COLO668 (cell line): ENCODE measurements at regions not wholly inside any gene's neighbourhood (a gene's known extent, or its start where the extent isn't known, plus 50 kb on each side); places are given as distances from the start of the nearest gene placed in this dataset.
"Not testable (repeated sequence)": the region's sequence is repeated elsewhere in the genome, so short reads cannot be mapped to it uniquely, and the experiment has no call there.

Experiments used
- DNase-seq: peaks from one replicate; lab custom pipeline; 2025; ENCODE audit not compliant: unreplicated experiment; lab: John Stamatoyannopoulos, UW

DNA sequence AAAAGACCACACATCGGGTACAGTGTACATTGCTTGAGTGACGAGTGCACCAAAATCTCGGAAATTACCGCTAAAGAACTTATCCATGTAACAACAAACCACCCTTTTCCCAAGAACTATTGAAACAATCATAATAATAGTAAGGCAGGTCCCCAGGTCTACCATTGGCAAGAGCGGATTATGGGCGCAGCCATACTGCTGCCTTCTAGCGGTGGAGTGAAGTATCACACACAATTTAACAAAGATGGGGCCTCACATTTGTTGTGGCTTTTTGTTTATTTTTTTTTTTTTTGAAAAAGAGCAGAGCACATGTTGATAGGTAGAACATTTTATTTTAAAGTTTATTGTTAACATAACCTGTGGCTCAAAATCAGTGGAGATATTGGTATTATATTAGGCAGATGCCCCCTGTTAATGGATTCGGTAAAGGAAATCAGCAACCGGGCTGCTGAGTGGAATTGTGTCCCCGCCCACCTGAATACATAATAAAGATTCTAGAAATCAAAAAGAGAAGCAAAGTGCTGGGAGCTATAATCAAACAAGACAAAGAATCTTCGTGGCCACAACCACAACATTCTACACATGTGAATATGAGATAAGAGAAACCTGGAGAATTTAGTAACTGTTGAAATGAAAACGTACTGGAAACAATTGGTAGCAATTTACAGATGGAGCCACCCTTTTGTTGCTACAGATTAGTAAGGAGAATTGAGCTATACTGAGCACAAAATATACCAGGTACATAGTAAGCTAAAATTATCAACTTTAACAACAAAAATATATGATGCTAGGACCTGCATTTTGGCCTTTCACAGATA, 94.2 kb upstream of the EXOC2 start:
- DNase-seq = peak; percentile 7

DNA sequence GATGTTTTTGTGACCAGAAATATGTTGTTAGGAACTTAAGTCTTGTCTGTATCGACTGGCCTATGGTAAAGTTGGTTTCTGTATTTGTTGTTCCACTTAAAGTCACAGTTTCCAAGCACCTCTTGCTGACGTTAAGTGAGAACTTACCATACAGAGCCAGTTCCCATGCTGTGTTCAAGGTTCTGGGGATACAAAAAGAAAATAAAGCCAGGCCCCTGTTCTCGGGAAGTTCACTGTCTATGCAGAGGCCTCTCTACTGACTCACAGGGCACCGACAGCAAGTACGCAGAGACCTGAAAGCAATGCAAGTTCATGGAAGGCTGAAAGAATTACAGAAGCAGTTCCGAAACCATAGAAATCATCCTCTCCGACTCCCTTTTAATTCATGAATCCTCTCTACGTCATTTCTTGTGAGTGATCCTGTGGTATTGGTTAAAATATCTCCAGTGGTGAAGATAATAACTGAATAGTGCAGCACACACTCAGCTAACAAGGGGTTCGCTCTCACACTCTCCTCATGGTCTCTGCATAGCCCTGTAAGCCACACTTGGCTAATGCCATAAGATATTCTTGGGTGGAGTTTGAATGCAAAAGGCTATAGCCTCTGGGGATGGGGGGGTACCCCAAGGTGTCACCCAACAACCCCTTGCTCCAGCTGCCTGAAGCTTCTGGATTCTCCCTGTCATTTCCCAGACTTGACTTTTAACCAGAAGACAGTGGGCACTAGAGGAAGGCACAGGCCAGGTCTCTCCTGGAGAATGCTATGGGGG, 91.2 kb upstream of the EXOC2 start:
- DNase-seq = no peak

DNA sequence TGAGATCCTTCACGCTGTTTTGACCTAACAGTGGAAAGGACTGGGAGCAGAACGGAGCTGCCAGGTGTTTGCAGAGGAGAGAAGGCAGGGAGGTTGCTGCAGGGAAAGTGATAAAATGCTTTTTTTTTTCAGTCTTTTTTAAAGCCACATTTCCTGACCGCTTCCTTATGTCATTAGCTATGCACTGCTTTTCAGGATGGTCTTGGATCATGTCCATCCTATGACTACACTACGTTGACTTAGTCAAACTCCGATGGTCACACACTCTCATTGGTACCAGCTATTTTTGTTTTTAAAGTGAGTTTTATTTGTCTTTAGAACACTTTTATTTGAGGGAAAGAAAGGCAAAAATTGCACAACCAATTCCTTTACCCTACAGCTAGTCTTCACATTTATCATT, 89.2 kb upstream of the EXOC2 start:
- DNase-seq = no peak

- DNase-seq = no peak
Measured at GRCh38 chr6:781350-781961, 88.5 kb upstream of the EXOC2 start.

DNA sequence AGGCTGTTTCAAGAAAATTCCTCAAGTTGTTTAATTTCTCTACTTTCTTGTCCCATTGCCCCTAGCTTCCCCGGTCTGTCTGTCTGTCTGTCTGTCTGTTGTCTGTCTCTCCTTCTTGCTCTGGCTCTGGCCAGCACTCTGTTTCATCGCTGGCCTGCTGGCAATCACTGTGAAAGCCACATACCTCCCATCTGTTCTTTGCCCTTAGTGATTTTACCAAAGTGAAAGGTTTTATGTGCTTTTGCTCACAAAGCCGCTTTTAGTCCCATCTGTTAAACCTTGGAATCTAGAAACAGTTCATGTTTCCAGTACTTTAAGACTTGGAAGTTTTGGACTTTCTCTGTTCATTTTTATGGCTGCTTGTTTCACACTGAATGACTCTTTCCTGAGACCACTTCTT, 87.8 kb upstream of the EXOC2 start:
- no peak for DNase-seq

GRCh38 chr6:776951-777350, 84.0 kb upstream of the EXOC2 start:
- no peak for DNase-seq

DNA sequence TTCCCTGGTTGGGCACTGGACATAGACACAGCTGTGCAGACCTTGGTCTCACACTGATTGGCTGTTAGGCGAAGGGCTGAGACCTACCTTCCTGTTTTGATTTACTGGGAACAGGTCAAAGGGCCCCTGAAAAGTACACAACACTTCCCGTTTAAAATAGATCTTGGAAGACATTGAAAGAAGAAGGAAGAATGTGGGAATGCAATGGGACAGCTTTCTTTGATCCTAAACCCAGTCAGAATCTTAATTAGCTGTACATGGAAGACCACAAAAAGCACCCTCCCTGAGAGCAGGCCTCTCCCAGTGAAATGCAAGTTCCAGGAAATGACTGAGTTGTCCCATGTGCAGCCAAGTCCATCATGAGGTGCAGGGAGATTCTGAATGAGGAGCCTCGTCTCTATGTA, 83.6 kb upstream of the EXOC2 start:
- no peak for DNase-seq

- no peak for DNase-seq
Measured at GRCh38 chr6:775863-776262, 82.9 kb upstream of the EXOC2 start.

- DNase-seq = not testable (repeated sequence)
Measured at GRCh38 chr6:771683-772082, 78.7 kb upstream of the EXOC2 start.

DNA sequence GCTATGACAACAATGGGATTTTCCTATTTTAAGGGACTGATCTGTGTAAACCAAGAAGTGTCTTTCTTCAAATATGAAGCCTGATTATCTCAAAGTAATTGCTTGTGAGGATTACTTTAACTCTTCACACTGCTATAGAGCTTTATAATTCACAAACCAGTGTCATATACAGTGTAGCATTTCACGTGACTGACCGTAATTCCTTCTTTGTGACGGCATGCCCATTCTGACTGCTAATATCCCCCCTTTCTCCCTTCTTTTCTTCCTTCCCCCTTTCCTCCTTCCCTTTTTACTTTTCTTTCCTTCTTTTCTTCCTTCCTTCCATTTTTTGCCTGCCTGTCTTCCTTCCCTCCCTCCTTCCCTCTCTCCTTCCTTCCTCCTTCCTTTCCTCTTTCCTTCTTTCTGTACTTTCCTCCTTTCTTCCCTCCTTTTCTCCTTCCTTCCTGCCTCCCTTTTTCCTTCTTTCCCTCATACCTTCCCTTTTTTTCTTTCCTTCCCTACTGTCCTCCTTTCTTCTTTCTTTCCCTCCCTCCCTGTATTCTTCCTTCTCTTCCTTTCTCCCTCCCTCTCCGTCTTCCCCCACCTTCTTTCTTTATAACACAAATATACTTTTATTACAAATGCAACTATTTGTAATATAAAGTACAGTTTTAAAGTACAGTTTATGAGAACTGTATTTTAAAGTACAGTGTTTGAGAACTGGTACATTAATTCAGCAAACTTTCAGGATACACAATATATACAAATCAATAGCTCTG, 75.0 kb upstream of the EXOC2 start:
- no peak for DNase-seq

- no peak for DNase-seq
Measured at GRCh38 chr6:766625-767024, 73.7 kb upstream of the EXOC2 start.

GRCh38 chr6:761997-762396, 69.1 kb upstream of the EXOC2 start:
- no peak for DNase-seq

- DNase-seq = no peak
Measured at GRCh38 chr6:760982-761955, 68.3 kb upstream of the EXOC2 start.

DNA sequence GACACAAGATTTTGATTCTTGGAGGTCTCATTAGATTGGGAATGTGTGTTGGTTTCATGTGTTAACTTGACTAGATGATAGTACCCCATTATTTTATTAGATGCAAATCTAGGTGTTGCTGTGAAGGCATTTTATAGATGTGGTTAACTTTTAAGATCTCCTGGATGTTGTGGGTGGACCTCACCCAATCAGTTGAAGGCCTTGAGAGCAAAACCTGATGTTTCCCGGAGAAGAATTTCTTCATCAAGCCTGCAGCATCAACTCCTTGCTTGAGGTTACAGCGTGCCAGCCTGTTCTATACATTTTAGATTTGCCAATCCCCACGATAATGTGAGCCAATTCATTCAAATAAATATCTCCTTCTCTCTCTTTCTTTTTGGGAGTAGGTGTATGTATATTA, 66.8 kb upstream of the EXOC2 start:
- no peak for DNase-seq

DNA sequence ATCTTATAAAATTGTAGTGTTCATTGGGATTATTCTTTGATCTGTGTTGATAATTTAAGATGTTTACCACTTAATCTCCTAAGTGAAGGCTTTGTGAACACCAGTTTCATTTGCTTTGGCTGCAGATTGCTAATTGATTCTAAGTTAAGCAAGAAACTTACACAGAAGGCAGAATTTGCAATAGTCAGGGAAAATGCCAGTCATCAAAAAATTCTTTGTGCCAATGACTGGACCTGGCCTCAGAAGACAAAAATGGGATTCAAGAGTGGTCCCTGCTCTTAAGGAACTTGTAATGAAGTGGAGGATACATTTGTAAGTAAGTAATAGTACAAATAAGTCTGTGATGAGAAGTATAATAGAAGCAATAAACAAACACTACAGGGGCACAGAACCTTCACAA, 63.3 kb upstream of the EXOC2 start:
- no peak for DNase-seq

DNA sequence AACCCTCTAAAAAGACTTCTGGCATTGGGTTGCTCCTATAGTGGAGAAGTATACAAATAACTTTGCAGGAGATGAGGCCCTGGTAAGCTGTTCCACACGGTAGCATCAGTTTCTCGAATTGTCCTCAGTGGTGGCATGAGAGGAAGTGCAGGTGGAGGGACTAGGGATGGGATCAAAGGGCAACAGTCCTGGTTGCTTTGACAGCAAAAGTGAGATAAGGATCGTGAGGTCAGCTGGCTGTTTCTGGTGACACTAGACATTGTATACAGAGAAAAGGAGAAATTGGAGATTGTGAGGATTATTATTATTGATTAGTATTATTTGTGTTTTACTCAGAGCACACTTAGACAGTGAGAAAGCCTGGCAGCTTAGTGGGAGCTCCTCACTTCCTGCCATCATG, 61.3 kb upstream of the EXOC2 start:
- no peak for DNase-seq

- no peak for DNase-seq
Measured at GRCh38 chr6:753486-753885, 60.5 kb upstream of the EXOC2 start.

- no peak for DNase-seq
Measured at GRCh38 chr6:752438-752837, 59.5 kb upstream of the EXOC2 start.

DNA sequence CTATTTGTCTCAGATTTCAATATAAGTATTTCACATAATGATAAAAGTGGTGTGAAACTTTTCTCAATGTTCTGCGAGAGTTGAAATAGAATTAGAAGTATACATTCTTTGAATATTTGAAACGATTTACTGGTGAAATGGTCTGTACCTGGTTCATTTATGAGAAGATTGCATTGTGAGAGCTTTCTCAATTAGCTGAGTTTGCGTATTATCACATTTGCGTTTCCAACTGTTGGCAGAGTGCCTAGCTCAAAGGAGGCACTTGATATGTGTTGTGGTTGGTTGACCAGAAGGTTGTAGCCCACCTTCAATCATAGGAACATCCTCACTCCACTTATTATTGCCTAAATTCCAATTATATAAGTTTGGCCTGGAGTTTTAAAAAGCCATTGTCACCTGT, 58.8 kb upstream of the EXOC2 start:
- DNase-seq = no peak

DNA sequence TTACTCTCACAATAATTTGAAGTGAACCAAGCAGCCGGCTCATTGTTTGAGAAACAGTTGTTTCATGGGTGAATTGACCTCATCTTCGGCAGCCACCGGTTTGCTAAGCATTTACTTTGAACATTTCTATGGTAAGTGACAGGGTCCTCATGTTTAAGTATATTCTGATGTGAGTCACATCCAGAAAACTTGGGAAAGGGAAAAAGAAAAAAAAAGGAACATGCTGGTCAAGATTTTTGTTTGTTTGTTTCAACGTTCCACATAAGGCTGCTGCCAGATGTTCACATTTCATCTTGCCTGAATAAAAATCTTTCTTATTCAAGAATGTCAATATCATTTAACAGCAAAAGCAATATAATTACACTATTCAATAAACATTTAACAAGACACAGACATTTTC, 55.0 kb upstream of the EXOC2 start:
- no peak for DNase-seq
